ENCODE measurements at regions not wholly inside any gene's neighbourhood (a gene's known extent, or its start where the extent isn't known, plus 50 kb on each side); places are given as distances from the start of the nearest gene placed in this dataset.
"Not testable (repeated sequence)": the region's sequence is repeated elsewhere in the genome, so short reads cannot be mapped to it uniquely, and the experiment has no call there.

DNA sequence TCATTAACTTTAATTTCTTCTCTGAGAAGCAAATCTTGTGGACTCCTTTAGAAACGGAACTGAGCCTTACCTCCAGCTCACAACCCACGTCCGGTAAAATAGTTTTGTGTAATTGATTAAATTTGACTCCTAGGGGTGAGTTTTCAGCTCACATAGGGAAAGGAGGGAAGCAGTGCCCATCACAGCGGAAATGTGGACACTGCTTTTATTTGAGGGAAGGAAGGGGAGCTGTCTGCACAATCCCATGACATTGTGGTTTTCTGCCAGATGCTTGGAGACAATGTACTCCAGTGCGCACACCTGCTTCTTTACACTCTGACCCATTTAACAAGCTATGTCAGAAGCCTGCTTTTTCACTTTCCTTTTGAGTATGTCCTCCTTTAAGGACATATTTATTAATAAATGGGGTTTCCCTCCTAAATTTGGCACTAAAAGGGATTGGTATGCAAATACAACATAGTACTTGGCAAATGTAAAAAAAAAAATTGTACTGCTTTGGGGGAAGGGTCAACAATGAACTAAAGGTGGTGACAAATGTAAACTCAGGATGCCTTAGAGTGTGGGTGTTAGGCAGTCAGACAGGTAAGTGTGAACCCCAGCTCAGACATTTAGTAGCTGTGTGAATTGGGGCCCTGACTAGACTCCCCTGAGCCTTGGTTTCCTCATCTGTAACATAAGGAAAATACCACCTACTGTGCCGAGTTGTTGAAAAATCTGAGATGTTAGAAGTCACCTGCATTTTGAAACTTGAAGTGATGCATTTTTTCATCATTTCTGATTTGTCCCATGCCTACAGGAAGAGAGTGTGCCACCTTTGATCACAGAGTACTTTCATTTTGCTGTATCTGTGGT, 90.2 kb upstream of the KLF6 start:
- no peak for DNase-seq (ENCODE audit: low spot score)

DNA sequence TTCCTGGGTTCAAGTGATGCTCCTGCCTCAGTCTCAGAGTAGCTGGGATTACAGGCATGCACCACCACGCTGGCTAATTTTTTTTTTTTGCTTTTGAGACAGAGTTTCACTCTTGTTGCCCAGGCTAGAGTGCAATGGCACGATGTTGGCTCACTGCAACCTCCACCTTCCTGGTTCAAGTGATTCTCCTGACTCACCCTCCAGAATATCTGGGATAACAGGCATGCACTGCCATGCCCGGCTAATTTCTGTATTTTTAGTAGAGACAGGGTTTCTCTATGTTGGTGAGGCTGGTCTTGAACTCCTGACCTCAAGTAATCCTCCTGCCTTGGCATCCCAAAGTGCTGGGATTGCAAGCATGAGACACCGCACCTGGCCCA, 89.6 kb upstream of the KLF6 start:
- not testable (repeated sequence) for DNase-seq (ENCODE audit: low spot score)

DNA sequence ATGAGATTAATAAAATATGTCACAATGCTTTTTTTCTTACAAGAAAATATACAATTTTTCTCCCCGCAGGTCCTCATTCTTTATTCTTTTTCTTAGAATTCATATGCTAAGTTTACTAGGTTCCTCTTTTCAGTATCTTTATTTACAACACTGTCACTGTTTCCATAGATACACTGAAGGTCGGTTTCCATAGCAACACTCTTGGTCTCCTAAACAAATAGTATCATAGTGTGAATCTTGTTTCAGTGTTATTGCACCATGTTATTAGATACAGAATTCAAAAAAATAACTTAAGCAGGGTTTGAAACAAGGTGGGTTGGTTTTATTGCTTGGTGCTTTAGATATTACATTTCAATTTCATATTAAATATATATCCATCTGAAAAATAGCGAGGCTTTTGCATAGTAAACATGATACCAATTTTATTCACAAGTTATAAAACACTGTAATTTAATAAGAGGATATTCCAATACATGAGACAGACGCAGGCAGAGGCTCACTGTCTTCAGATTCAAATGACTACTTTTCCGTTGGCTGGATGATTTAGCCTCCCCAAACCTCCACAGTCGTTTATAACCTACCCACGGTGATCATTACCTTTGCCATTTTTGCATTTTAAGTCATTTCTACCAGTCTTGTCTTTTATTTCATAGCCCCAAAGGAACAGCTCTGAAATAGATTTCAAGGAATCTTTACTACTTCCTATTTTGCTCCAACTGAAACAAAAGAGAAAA, 88.9 kb upstream of the KLF6 start:
- DNase-seq (ENCODE audit: low spot score), result no peak

DNA sequence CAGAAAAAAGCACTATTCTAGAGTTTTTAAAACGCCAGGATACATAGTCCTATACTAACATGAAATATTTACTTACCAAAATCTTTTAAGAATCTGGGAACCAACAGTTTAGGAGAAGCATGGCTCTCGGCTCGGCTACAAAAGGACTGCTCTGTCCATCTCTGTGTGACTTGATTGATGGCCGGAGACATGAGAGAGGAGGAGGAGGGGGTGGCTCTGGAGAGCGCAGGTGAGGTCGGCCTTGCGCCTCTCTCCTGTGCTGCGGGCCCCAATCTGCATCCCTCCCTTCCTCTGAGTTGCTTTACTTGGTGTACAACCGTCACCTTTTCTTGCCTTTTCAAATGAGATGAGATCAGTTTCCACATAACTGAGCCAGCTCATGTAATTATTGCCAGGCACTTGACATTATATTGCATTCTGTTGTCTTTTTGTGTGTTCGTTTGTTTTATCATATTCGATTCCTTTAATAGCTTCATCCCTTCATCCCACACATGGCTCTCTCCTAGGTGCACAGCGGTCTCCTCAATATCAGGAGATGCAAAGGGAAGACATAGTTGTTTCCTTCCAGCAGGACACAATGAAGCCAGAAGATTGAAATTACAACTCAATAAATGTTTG, 87.8 kb upstream of the KLF6 start:
- no peak for DNase-seq (ENCODE audit: low spot score)

DNA sequence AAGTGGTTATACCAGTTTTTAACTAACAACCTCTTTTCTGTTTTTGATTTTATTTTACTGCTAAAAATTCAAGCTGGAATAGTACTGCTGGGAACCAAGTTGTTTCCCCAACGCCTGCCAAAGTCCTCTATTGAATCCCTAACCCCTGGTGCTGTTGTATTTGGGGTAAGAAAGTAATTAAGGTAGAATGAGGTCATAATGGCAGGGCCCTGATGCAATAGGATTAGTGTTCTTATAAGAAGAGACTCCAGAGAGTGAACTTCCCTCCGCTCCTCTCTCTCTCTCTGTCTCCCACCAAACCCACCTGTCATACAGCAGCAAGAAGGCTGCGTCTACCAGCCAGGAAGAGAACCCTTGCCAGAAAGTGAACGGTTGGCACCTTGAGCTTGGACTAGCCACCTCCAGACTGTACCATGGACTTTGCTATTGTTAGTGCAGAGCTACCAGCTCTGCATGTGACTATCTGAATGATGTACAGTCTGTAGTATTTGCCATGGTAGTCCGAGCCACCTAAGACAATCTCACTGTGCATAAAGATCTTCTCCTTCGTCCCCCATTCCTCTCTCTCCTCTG, 86.5 kb upstream of the KLF6 start:
- DNase-seq (ENCODE audit: low spot score), result no peak

DNA sequence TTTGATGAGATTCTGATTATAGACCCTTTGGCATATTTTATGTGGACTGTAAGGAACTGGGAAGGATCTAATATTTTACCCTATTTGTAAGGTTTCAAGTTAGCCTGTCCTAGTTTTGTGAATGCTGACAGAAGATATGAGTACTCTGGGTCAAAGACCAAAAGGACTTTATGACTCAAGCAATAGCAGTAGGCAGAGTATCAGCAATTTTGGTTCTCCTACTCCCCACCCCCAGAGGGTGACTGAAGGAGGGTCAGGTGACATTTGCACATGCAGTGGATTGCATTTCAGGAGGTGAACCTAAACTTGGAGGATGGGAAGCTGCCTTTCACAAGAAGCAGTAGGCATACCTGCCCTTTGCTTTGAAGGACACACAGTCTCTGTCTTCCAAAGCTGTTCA, 84.0 kb upstream of the KLF6 start:
- no peak for DNase-seq (ENCODE audit: low spot score)

DNA sequence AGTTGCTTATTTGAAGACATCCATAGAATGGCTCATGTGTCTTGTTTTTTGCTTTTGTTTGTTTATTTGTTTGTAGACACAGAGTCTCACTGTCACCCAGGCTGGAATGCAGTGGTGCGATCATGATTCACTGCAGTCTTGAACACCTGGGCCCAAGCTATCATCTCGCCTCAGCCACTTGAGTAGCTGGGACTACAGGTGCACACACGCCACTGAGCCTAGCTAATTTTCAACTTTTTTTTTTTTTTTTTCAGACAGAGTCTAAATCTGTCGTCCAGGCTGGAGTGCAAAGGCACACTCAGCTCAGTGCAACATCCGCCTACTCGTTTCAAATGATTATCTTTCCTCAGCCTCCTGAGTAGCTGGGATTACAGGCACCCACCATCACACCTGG, 83.3 kb upstream of the KLF6 start:
- DNase-seq (ENCODE audit: low spot score), result no peak

DNA sequence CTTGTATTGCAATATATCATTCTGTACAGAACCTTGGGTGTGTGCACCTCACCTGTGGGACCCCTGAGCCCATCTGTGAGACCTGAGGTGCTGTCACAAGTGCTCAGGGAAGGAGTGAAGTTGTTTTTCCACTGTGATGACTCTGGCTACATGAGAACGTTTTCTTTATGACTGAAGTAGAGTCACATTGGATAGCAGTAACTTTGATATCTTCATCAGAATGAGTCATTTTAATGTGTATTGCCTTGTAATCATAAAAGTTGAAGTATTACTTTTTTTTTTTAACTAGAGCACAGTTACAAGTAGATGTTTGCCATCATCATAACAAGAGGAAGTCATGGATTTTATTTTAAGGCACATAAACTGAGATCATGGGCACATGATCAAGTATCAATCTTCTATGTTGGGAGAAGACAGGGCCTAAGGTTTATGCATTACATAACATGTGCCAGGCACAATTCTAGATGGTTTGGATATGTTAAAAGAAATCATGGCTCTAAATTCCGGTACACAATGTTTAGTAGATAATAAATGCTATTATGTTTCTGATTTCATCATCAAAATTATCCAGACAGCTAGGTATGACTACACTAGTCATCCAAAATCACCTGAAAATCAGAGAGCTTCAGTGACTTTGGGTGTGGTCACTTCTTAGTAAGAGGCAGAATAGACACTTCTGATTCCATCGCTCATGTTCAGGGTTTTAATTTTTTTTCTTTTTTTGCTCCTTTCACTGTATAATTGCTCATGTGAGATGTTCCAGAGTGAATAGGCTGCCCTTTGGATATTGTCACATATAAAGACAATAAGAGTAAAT, 82.7 kb upstream of the KLF6 start:
- DNase-seq (ENCODE audit: low spot score), result no peak

DNA sequence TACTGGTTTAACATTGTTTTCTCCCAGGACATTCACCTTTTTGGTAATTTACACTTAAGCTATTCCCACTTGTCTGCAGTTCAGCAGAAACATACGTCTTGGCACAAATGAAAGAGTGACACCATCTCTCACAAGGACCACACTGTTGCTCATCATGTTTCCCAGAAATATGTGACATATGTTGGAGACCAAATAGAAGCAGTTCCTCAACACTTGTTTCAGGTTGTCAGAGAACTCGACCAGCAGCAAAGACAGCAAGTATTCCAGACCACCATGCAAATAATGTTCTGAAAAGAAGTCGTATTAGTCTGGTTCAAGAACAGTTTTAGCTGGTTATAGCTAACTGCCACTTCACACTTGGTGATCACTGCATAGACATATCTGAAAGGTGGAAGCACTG, 81.3 kb upstream of the KLF6 start:
- DNase-seq (ENCODE audit: low spot score), result no peak

DNA sequence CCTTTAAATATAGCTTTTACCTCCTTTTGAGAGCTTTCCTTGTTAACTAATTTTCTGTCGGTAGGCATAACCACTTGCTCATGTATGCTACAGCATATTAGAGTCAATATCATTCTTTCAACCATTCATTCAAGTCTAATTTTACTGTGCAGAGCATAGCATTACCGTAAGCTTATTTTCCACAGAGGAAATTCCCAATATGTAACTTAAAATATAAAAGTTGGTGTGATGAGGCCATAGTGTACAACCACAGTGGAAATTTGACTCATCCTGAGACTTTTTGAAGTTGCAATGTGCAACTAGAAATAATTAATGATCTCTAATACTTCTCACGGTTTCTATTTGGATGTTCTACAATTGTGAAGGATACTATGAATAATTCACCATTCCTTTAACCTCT, 80.6 kb upstream of the KLF6 start:
- DNase-seq (ENCODE audit: low spot score), result no peak

DNA sequence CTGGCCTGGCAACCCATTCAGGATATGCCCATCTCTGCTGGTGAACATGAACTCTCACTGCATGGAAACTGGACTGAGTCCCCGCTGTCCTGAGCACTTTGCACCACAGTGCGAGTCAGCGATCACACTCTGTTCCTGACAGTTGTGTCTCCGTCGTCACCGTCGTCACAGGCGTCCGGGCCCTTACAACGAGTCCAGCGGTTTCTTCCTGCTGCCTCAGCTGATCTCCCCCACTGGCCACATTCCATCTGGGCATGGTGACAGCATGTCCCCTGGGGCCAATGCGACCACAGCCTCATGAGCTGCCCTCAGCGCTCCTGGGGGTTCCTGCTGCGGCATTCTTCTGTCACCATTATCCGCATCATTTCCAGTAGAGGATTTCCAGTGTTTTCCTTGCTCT, 76.8 kb upstream of the KLF6 start:
- DNase-seq (ENCODE audit: low spot score), result no peak

DNA sequence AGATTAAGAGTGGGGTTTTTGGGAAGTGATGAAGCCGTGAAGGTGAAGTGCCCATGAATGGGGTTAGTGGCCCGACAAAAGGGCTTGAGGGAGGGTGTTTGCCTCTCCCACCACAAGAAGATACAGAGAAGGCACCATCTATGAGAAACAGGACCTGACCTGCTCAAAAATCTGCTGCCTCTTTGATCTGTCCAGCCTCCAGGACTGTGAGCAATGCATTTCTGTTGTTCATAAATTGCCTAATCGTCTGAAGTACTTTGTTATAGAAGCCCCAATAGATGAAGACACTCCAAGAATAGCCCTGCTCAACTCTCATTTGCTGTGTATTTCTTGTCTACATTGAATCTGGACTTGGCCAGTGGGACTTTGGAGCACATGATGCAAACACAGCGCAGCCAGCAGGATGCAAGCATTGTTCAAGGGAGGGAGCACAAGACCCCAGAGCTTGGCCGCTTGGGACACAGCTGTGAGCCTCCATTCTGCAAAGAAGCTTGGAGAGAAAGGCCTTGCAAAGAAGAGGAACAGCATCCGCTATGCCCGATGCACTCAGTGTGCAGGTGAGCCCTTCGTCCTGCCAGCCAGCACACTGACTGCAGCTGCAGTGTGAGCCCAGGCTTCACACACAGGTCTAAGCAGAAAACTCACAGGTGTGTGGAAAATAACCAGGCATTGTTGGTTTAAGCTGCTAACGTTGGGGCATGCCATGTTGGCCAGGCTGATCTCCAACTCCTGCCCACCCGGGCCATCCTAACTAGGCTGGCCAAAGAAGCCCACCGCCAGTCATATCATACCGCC, 73.2 kb upstream of the KLF6 start:
- DNase-seq (ENCODE audit: low spot score), result no peak

DNA sequence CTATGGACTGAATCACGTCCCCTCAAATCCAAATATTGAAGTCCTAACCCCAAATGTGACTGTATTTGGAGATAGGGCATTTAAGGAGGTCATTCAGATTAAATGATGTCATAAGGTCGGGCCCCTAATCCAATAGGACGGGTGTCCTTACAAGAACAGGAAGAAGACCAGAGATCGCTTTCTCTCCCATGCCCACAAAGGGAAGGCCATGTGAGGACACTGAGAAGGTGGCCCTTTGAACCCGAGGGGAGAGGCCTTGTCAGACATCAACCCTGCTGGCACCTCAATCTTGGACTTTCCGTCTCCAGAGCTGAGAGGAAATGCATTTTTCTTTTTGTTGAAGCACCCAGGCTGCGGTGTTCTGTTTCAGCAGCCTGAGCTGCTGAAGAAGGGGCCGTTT, 72.3 kb upstream of the KLF6 start:
- no peak for DNase-seq (ENCODE audit: low spot score)

DNA sequence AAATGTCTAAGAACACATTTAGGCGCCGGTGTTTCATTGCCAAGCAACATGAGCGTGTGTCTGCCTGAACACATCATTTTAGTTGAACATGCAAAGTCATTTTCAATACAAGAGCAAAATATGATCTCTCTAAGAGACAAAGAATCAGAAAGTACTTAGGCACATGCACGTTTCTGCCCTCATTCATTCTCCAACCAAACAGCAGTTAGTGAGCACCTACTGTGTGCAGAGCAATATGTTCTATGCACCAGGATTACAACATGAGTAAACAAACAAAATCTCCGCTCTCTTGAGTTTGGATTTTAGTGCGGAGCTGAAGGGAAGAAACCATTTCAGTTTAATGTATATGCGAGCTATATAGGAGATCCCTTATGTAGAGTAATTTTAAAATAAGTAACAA, 71.6 kb upstream of the KLF6 start:
- DNase-seq (ENCODE audit: low spot score), result no peak

DNA sequence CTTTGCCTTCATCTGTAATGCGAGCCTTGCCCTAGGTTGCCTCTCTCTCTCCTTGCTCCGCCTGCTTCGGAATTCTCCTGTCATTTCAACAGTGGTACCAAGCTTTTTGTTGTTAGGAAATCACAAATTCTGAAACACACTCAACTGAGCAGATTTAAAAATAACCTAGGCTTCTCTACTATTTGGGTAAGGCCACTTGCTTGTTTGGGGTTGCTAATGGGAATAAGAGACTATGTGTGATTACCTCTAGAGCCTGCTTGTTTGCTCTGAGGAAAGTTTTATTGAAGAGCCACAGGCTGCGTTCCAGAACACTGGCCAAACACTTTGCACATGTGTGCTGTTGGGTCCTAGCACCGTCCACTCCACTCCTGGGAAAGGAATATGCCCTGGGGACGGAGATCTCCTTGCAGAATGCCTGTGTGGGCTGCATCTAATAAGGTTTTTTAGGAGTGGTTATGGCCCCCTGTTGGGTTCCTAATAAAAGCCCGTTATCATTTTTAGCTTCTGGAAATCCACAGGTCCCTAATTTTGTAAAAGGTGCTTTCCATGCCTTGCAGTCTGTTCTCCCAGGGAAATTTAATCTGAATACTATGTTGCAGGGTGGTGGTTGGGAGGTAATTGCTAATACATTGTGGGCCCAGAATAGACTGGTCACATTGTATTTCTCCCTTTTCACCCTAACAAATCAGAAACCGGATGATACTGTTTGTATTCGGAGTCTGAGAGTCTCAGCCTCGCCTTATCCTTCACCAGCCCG, 68.7 kb upstream of the KLF6 start:
- no peak for DNase-seq (ENCODE audit: low spot score)

DNA sequence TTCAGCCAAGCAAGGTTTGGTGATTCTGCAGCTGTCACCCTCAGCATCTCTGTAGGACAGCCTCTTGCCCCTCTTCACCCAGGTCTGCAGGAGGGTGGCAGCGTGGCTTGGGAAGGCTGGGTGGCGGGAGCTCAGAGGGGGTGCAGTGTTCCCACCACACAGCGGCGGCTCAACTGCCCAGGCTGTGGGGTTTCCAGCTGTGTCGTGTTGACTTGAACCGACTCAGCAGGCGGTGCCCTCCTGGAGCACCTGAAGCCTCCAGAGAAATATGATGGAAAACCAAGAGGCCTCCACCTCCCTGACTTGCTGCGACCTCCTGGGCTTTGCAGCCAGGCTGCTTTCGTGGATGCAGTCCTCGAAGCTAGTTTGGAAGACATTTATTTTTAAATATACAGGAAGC, 68.0 kb upstream of the KLF6 start:
- DNase-seq (ENCODE audit: low spot score), result no peak

DNA sequence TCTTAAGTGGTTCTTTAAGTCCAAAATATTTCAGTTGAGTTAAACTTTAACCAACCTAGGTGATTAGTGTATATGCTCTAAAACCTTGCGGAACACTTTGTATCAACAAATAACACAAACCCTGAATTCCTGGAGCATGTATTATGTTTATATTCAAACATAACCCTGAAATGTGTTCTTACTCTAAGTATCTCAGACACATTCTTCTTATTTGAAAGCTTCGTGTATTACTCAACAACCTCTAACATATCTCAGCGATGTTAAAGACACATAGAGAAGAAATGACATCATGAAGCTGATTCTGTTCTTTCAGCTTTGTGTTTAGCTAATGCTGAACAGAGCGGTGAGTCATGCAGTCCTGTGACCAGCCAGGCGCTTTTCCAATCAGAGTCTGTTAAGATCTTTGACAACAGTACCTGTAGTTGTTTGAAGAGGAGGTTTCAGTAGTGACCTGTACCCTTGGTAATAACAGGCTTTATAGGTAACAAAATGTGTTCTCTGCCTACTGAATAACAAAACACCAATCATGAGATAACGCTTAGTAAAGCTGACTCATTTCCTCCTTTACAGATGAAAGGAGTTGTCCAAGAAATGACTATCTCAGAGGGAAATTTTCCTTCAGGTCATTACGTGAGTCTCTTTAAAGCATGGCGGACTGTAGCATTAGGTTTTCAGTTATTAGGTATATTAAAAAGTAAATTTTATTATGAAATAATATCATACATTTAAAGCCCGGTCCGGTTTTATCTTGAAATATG, 67.3 kb upstream of the KLF6 start:
- no peak for DNase-seq (ENCODE audit: low spot score)

DNA sequence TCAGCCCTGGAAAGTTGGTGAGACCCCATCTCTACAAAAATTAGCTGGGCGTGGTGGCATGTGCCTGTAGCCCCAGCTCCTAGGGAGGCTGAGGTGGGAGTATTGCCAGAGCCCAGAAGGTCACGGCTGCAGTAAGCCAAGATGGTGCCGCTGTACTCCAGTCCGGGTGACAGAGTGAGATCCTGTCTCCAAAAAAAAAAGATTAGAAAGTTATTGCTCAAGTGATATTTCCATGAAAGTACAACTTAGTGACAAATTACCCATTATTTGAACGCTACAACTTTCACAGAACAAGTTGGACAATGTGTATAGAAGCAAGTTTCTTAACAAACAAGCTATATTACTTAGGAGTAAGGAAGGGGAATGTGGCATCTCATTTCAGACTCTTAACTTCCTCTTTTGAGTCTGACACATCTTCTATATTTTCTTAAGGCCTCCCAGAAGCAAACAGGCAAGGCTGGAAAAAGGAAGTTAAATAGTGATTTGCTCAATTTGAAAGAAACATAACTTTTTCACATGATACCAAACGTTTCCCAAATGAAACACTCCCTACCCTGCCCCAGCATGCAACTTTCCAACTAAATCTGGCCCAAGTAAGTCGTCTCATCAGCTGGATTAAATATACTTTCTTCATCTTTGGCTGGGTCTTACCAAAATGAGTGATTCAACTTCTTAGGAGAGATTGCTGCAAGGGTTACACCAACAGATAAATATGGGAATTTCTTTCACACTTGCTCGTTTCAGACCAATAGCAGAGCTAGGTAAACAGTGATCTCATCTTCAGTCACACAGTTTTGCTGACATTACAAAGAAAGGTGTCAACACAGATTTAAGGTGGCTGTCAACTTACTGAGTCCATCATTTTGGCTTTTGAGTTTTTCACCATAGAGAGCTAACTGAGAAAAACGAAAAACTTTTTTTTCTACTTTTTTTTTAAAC, 66.3 kb upstream of the KLF6 start:
- no peak for DNase-seq (ENCODE audit: low spot score)

Data from ecto neural progenitor cell (in vitro differentiated cells).